ENCODE measurements at regions not wholly inside any gene's neighbourhood (a gene's known extent, or its start where the extent isn't known, plus 50 kb on each side); places are given as distances from the start of the nearest gene placed in this dataset.

GRCh38 chr2:234165421-234165820 is 114.9 kb downstream of the SPP2 start:
- no peaks in the 10 kb centered on the region for H4K20me1 ChIP-seq (ENCODE audit: insufficient read depth, low read length)
- no peak overlapping the region for H3K9ac ChIP-seq (ENCODE audit: low read length)
- H3K4me3 ChIP-seq (ENCODE audit: low read depth, low read length, poor library complexity, severe bottlenecking), result no peak overlapping the region
- no peaks in the 10 kb centered on the region for H3K79me2 ChIP-seq (ENCODE audit: insufficient read depth, low read length)
- no peak for TF ChIP-seq CTCF (IDR thresholded peaks at IDR 0.05; ENCODE audit: low read length)
- TF ChIP-seq EZH2 (IDR thresholded peaks at IDR 0.05; ENCODE audit: borderline replicate concordance, low read length), result no peak
- H3K4me1 ChIP-seq (ENCODE audit: insufficient read depth, low read length, severe bottlenecking), result peaks cover 5% of the 10 kb centered on the region
- no peak overlapping the region for H3K4me2 ChIP-seq (ENCODE audit: low read length)
- no peaks in the 10 kb centered on the region for H3F3A ChIP-seq (ENCODE audit: insufficient read depth, low read length)
- no peaks in the 10 kb centered on the region for H3K9me2 ChIP-seq (ENCODE audit: low read depth, low read length)
- H3K9me3 ChIP-seq (ENCODE audit: low read length), result no peaks in the 10 kb centered on the region
- no peaks in the 10 kb centered on the region for H3K27me3 ChIP-seq (ENCODE audit: insufficient read depth, low read length)
- H3K36me3 ChIP-seq (ENCODE audit: insufficient read depth, low read length), result no peaks in the 10 kb centered on the region
- no peak overlapping the region for H2AFZ ChIP-seq (ENCODE audit: low read length)
- H3K27ac ChIP-seq (ENCODE audit: low read depth, low read length, poor library complexity, severe bottlenecking), result no peak overlapping the region

GRCh38 chr2:234164493-234165413 is 114.3 kb downstream of the SPP2 start:
- Histone ChIP-seq H3K79me2 (ENCODE audit: insufficient read depth, low read length) (no peaks in the 10 kb centered on the region), H2AFZ (ENCODE audit: low read length) (no peak overlapping the region), H3F3A (ENCODE audit: insufficient read depth, low read length) (no peaks in the 10 kb centered on the region), H3K9me3 (ENCODE audit: low read length) (no peaks in the 10 kb centered on the region), H3K27ac (ENCODE audit: low read depth, low read length, poor library complexity, severe bottlenecking) (no peak overlapping the region), H4K20me1 (ENCODE audit: insufficient read depth, low read length) (no peaks in the 10 kb centered on the region), H3K36me3 (ENCODE audit: insufficient read depth, low read length) (no peaks in the 10 kb centered on the region), H3K4me2 (ENCODE audit: low read length) (no peak overlapping the region), H3K27me3 (ENCODE audit: insufficient read depth, low read length) (no peaks in the 10 kb centered on the region), H3K9me2 (ENCODE audit: low read depth, low read length) (no peaks in the 10 kb centered on the region), H3K9ac (ENCODE audit: low read length) (no peak overlapping the region), H3K4me3 (ENCODE audit: low read depth, low read length, poor library complexity, severe bottlenecking) (no peak overlapping the region), H3K4me1 (ENCODE audit: insufficient read depth, low read length, severe bottlenecking) (peaks cover 5% of the 10 kb centered on the region)
- TF ChIP-seq CTCF (IDR thresholded peaks at IDR 0.05; ENCODE audit: low read length), result no peak
- no peak for TF ChIP-seq EZH2 (IDR thresholded peaks at IDR 0.05; ENCODE audit: borderline replicate concordance, low read length)

- no peak for TF ChIP-seq EZH2 (IDR thresholded peaks at IDR 0.05; ENCODE audit: borderline replicate concordance, low read length)
- TF ChIP-seq CTCF (IDR thresholded peaks at IDR 0.05; ENCODE audit: low read length), result no peak
- Histone ChIP-seq H3K36me3 (ENCODE audit: insufficient read depth, low read length) (no peaks in the 10 kb centered on the region), H3K9me3 (ENCODE audit: low read length) (no peaks in the 10 kb centered on the region), H3K9me2 (ENCODE audit: low read depth, low read length) (no peaks in the 10 kb centered on the region), H4K20me1 (ENCODE audit: insufficient read depth, low read length) (no peaks in the 10 kb centered on the region), H3K27me3 (ENCODE audit: insufficient read depth, low read length) (no peaks in the 10 kb centered on the region), H3K4me2 (ENCODE audit: low read length) (no peak overlapping the region), H3K4me1 (ENCODE audit: insufficient read depth, low read length, severe bottlenecking) (peaks cover 5% of the 10 kb centered on the region), H3F3A (ENCODE audit: insufficient read depth, low read length) (no peaks in the 10 kb centered on the region), H3K27ac (ENCODE audit: low read depth, low read length, poor library complexity, severe bottlenecking) (no peak overlapping the region), H3K4me3 (ENCODE audit: low read depth, low read length, poor library complexity, severe bottlenecking) (no peak overlapping the region), H3K79me2 (ENCODE audit: insufficient read depth, low read length) (no peaks in the 10 kb centered on the region), H2AFZ (ENCODE audit: low read length) (no peak overlapping the region), H3K9ac (ENCODE audit: low read length) (no peak overlapping the region)
Measured at GRCh38 chr2:234163510-234164045, 113.1 kb downstream of the SPP2 start.
